Naive thymus-derived CD4-positive, alpha-beta T cell (primary cell): ENCODE measurements at regions not wholly inside any gene's neighbourhood (a gene's known extent, or its start where the extent isn't known, plus 50 kb on each side); places are given as distances from the start of the nearest gene placed in this dataset.

Experiments used
- ATAC-seq: fragments of 150-1000 bp; cut with Tn5 transposase; 2 replicates; pipeline ENCODE4 v1.10.0; 2021; ENCODE audit warnings: mild to moderate bottlenecking, moderate library complexity
- CTCF ChIA-PET: fragments of 350-600 bp; sonication (Branson Sonifier 250); formaldehyde crosslinking; loops from one replicate; lab custom pipeline; 2021; ENCODE audit warnings: antibody characterized with exemption; lab: Charles Lee
- POLR2A ChIA-PET: fragments of 350-600 bp; sonication (Branson Sonifier 250); formaldehyde crosslinking; loops from one replicate; lab custom pipeline; 2021; ENCODE audit warnings: antibody characterized with exemption, inconsistent platforms; lab: Charles Lee
- DNase-seq, 9 donors: peaks; one replicate each; pipeline versions ENCODE4 v3.0.0 to v3.0.0-alpha.2; 2020 to 2022; ENCODE audit warnings: mixed read lengths in 1 of 9
- H3K27ac ChIP-seq: one replicate; pipeline ENCODE4 v1.7.0; 2013; ENCODE audit warnings: mild to moderate bottlenecking, low read depth, low read length, moderate library complexity
- H3K27me3 ChIP-seq, 2 donors: one replicate each; pipeline ENCODE4 v1.7.0; 2013; ENCODE audit warnings: low read length in 2 of 2, mild to moderate bottlenecking in 2 of 2, moderate library complexity in 2 of 2; ENCODE audit not compliant: control insufficient read depth in 2 of 2, insufficient read depth in 2 of 2
- H3K36me3 ChIP-seq, 3 experiments: 1 replicate in 2 of 3; 2 replicates in 1 of 3; pipeline ENCODE4 v1.7.0; 2013; ENCODE audit warnings: low read length in 3 of 3, mild to moderate bottlenecking in 3 of 3, moderate library complexity in 1 of 3; ENCODE audit not compliant: insufficient read depth in 3 of 3, control insufficient read depth in 2 of 3
- H3K4me1 ChIP-seq, 2 donors: one replicate each; pipeline ENCODE4 v1.7.0; 2013; ENCODE audit warnings: low read length in 2 of 2, mild to moderate bottlenecking in 2 of 2, moderate library complexity in 1 of 2; ENCODE audit not compliant: control insufficient read depth in 2 of 2, insufficient read depth in 2 of 2
- H3K4me3 ChIP-seq: 2 replicates; pipeline ENCODE4 v1.7.0; 2013; ENCODE audit warnings: mild to moderate bottlenecking, low read length
- H3K9me3 ChIP-seq, 3 experiments: 1 replicate in 2 of 3; 2 replicates in 1 of 3; pipeline ENCODE4 v1.7.0; 2013; ENCODE audit warnings: low read length in 3 of 3; ENCODE audit not compliant: control insufficient read depth in 2 of 3
- H3K27ac Mint-ChIP-seq, 9 donors: one replicate each; pipeline ENCODE4 v1.8.0; 2020 to 2022; ENCODE audit warnings: mixed read lengths in 9 of 9, mild to moderate bottlenecking in 8 of 9, moderate library complexity in 5 of 9, inconsistent platforms in 2 of 9
- H3K27me3 Mint-ChIP-seq, 5 donors: one replicate each; pipeline ENCODE4 v1.8.0; 2021 to 2022; ENCODE audit warnings: mixed read lengths in 5 of 5, mild to moderate bottlenecking in 1 of 5
- H3K36me3 Mint-ChIP-seq, 5 donors: one replicate each; pipeline ENCODE4 v1.8.0; 2020 to 2022; ENCODE audit warnings: mixed read lengths in 5 of 5, mild to moderate bottlenecking in 3 of 5, inconsistent platforms in 1 of 5
- H3K4me1 Mint-ChIP-seq, 7 donors: one replicate each; pipeline ENCODE4 v1.8.0; 2020 to 2022; ENCODE audit warnings: mixed read lengths in 7 of 7, mild to moderate bottlenecking in 3 of 7, inconsistent platforms in 1 of 7
- H3K4me3 Mint-ChIP-seq, 10 donors: one replicate each; pipeline ENCODE4 v1.8.0; 2020 to 2022; ENCODE audit warnings: mild to moderate bottlenecking in 10 of 10, mixed read lengths in 10 of 10, moderate library complexity in 6 of 10, inconsistent platforms in 2 of 10
- H3K9me3 Mint-ChIP-seq, 11 donors: one replicate each; pipeline ENCODE4 v1.8.0; 2020 to 2022; ENCODE audit warnings: mixed read lengths in 11 of 11, mild to moderate bottlenecking in 4 of 11, inconsistent platforms in 1 of 11, moderate library complexity in 1 of 11
- intact Hi-C, 2 donors: fragments of 100-400 bp; cut with micrococcal nuclease; formaldehyde crosslinking; loops; one replicate each; pipeline ENCODE4 v1.15.1; 2023

DNA sequence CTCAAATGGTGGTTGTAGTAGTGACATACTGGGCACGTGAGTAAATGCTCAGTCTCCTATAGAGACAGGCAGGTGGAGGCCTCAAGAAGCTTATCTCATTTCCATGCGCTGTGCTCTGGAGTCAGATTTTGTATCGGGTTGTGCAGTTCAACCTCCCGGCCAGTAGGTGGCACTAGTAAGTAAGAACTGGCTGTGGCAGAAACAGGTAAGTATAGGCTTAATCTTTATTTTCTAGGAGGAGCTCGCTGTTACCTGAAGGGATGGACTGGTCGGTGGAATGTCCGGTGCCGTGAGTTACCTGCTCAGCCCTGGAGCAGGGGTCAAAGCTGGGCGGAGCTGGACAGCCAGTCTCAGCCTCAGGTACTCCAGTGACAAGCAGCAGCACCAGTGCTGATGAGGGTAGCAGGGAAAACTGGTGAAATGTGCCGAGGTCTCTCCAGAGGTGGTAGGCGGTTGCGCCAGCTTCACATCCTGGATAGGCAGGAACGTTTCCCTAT is 880.1 kb upstream of the SEMA6A start:
- H3K4me1 Mint-ChIP-seq, result peaks cover 0 to 8% (median 4%) of the 10 kb centered on the region in 7 donors
- H3K27ac ChIP-seq, result no peak overlapping the region
- H3K36me3 Mint-ChIP-seq, result no peaks in the 10 kb centered on the region
- H3K4me1 ChIP-seq, result no peaks in the 10 kb centered on the region
- ChIA-PET POLR2A (no interaction called here), CTCF (interaction anchor here (0.8 to 1.2 kb wide), 2 partner anchors 9 to 22 kb away, joined by 3 read pairs; no protein-coding TSS in a partner anchor)
- ATAC-seq, result peak; percentile 82
- H3K4me3 ChIP-seq, result peak overlapping the region; percentile 47
- intact Hi-C loops, result loop anchor here (2.0 to 10.0 kb wide), 2 partner anchors 1160 to 1338 kb away; no protein-coding TSS in a partner anchor
- no peaks in the 10 kb centered on the region for H3K36me3 ChIP-seq
- DNase-seq, result peak in 8 of 9 donors; percentile 5 to 57 (median 42)
- peaks cover 0 to 12% (median 0%) of the 10 kb centered on the region in 5 donors for H3K27me3 Mint-ChIP-seq
- H3K27ac Mint-ChIP-seq, result no peak overlapping the region
- peak overlapping the region; percentile 47 to 83 (median 75) for H3K4me3 Mint-ChIP-seq
- no peaks in the 10 kb centered on the region for H3K9me3 ChIP-seq
- peaks cover 0 to 3% (median 0%) of the 10 kb centered on the region in 11 donors for H3K9me3 Mint-ChIP-seq
- H3K27me3 ChIP-seq, result no peaks in the 10 kb centered on the region

DNA sequence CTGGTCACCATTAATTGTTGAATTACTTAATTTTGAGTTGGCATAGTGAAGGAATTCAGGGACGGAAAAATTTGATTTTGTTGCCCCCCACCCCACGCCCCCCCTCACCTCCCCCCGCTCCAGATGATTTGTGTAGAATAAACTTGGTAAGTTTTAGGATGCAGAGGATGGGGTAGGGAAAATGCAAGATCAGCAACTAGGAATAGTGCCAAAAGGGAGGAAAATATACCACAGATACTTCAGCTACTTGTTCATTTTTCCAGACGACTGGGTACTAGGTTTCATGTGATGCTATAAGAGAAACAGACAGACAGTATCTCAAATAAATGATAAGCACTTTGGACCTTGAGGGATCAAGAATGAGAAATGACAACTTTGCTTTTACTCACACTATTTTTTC is 862.2 kb upstream of the SEMA6A start:
- H3K27ac ChIP-seq, result no peak overlapping the region
- intact Hi-C loops, result no loop called here

DNA sequence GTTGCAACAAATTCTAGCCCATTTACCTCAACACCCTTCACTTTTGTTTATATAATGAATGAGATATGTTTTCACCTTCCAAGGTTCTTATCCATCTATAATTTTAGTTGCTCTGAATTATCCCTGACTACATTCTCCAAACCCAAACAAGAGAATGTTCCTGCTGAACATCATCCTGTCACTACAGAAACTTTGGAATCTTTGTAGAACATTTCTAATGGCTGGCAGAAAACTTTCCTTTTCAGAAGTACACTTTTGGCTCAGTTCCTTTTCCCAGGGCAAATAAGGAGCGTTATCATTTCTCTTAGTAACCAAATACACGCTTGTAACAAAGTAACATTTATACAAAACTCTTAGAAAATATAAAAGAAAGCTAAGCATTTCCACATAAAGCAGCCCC is 860.6 kb upstream of the SEMA6A start:
- Mint-ChIP-seq H3K27ac (no peak overlapping the region), H3K27me3 (peaks cover 0 to 3% (median 0%) of the 10 kb centered on the region in 5 donors), H3K36me3 (no peaks in the 10 kb centered on the region), H3K4me3 (no peak overlapping the region), H3K4me1 (no peaks in the 10 kb centered on the region), H3K9me3 (peaks cover 0 to 6% (median 0%) of the 10 kb centered on the region in 11 donors)
- Histone ChIP-seq H3K27me3 (no peaks in the 10 kb centered on the region), H3K27ac (no peak overlapping the region), H3K9me3 (no peaks in the 10 kb centered on the region), H3K4me3 (no peak overlapping the region), H3K4me1 (no peaks in the 10 kb centered on the region), H3K36me3 (no peaks in the 10 kb centered on the region)
- CTCF ChIA-PET, result no interaction called here
- ATAC-seq, result no peak
- intact Hi-C loops, result no loop called here
- POLR2A ChIA-PET, result no interaction called here
- no peak for DNase-seq

More for the DNA sequence above, 862.2 kb upstream of the SEMA6A start:
- Mint-ChIP-seq H3K4me1 (no peaks in the 10 kb centered on the region), H3K27me3 (peaks cover 0 to 3% (median 0%) of the 10 kb centered on the region in 5 donors), H3K4me3 (no peak overlapping the region), H3K36me3 (no peaks in the 10 kb centered on the region), H3K9me3 (peaks cover 0 to 6% (median 0%) of the 10 kb centered on the region in 11 donors), H3K27ac (no peak overlapping the region)
- ChIA-PET CTCF (no interaction called here), POLR2A (no interaction called here)
- DNase-seq (no peak), ATAC-seq (no peak)
- no peaks in the 10 kb centered on the region for H3K9me3 ChIP-seq
- H3K27me3 ChIP-seq, result no peaks in the 10 kb centered on the region
- H3K4me3 ChIP-seq, result no peak overlapping the region
- H3K4me1 ChIP-seq, result no peaks in the 10 kb centered on the region
- no peaks in the 10 kb centered on the region for H3K36me3 ChIP-seq

DNA sequence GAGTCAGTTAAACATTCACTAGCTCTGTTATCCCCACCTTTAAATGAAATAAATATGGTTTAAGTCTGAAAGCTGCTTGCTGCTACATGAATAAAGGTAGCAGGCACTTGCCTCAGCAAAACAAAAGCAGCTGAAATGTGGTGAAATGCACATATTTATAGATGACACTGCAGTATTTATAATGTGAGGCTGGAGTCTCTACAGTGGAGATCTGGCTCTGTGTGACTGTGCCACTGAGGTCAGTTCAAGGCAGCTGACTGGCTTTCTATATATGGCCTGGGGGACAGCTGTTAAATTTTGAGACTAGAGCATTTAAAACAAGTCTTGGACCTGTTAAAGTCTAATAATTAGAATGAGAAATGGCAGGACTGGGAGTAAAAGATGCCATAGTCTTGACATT is 859.6 kb upstream of the SEMA6A start:
- no peak overlapping the region for H3K27ac ChIP-seq
- no peaks in the 10 kb centered on the region for H3K4me1 ChIP-seq
- intact Hi-C loops, result no loop called here
- peaks cover 0 to 3% (median 0%) of the 10 kb centered on the region in 5 donors for H3K27me3 Mint-ChIP-seq
- H3K9me3 Mint-ChIP-seq, result peaks cover 0 to 6% (median 0%) of the 10 kb centered on the region in 11 donors
- H3K9me3 ChIP-seq, result no peaks in the 10 kb centered on the region
- H3K27ac Mint-ChIP-seq, result no peak overlapping the region
- no peaks in the 10 kb centered on the region for H3K36me3 ChIP-seq
- no peak overlapping the region for H3K4me3 Mint-ChIP-seq
- no peak overlapping the region for H3K4me3 ChIP-seq
- no peaks in the 10 kb centered on the region for H3K36me3 Mint-ChIP-seq
- ChIA-PET CTCF (no interaction called here), POLR2A (no interaction called here)
- H3K27me3 ChIP-seq, result no peaks in the 10 kb centered on the region
- no peaks in the 10 kb centered on the region for H3K4me1 Mint-ChIP-seq
- DNase-seq (no peak), ATAC-seq (no peak)

DNA sequence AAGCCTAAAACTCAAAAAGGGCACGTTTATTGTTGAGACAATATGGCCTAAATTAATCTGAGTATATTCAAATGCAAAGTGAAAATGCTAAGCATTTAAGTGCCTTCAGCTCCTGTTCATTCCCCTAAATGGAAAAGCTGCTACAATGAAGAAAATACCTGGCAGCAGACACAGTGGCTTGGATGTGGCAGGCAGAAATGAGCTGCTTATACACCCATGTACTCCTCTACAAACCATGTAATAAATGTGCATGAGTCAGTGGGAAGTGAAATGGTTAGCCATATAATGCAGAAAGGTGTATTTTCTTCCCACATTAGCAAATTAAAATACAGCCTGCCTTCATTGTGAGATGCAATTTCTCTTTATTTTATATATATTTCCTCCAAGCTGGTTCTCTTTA is 859.2 kb upstream of the SEMA6A start:
- no peaks in the 10 kb centered on the region for H3K4me1 Mint-ChIP-seq
- peaks cover 0 to 3% (median 0%) of the 10 kb centered on the region in 5 donors for H3K27me3 Mint-ChIP-seq
- ChIA-PET POLR2A (no interaction called here), CTCF (no interaction called here)
- Histone ChIP-seq H3K4me3 (no peak overlapping the region), H3K9me3 (no peaks in the 10 kb centered on the region), H3K4me1 (no peaks in the 10 kb centered on the region), H3K27ac (no peak overlapping the region), H3K36me3 (no peaks in the 10 kb centered on the region), H3K27me3 (no peaks in the 10 kb centered on the region)
- ATAC-seq, result no peak
- no peak overlapping the region for H3K4me3 Mint-ChIP-seq
- no peaks in the 10 kb centered on the region for H3K36me3 Mint-ChIP-seq
- H3K9me3 Mint-ChIP-seq, result peaks cover 0 to 5% (median 0%) of the 10 kb centered on the region in 11 donors
- H3K27ac Mint-ChIP-seq, result no peak overlapping the region
- no peak for DNase-seq
- intact Hi-C loops, result no loop called here

DNA sequence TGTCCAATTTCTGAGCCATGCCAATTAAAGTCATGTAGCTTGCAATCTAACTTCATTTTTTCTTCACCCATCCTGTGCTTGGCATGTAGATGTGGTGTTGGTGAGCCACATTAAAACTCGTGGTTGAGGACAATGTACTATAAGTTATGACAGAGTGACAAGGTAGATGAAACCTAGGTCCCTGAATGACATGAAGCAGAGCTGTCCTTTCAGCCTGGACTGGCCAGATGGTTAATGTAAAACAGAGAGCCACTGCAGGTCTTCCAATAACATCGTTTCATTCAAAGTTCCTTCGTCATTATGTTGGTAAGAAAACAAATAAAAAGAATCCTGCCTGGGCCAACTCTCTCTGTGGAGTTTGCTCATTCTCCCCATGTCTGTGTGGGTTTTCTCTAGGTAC is 856.5 kb upstream of the SEMA6A start:
- intact Hi-C loops, result no loop called here
- DNase-seq (no peak), ATAC-seq (no peak)
- POLR2A ChIA-PET, result no interaction called here
- Mint-ChIP-seq H3K27me3 (no peaks in the 10 kb centered on the region), H3K4me3 (no peak overlapping the region), H3K36me3 (no peaks in the 10 kb centered on the region), H3K4me1 (no peaks in the 10 kb centered on the region), H3K27ac (no peak overlapping the region), H3K9me3 (peaks cover 0 to 6% (median 0%) of the 10 kb centered on the region in 11 donors)
- H3K27ac ChIP-seq, result no peak overlapping the region
- CTCF ChIA-PET, result interaction anchor here (1.2 kb wide), 1 partner anchor 11 kb away, joined by 3 read pairs; no protein-coding TSS in a partner anchor
- no peaks in the 10 kb centered on the region for H3K9me3 ChIP-seq
- H3K36me3 ChIP-seq, result no peaks in the 10 kb centered on the region
- H3K4me3 ChIP-seq, result no peak overlapping the region
- H3K4me1 ChIP-seq, result no peaks in the 10 kb centered on the region
- H3K27me3 ChIP-seq, result no peaks in the 10 kb centered on the region

DNA sequence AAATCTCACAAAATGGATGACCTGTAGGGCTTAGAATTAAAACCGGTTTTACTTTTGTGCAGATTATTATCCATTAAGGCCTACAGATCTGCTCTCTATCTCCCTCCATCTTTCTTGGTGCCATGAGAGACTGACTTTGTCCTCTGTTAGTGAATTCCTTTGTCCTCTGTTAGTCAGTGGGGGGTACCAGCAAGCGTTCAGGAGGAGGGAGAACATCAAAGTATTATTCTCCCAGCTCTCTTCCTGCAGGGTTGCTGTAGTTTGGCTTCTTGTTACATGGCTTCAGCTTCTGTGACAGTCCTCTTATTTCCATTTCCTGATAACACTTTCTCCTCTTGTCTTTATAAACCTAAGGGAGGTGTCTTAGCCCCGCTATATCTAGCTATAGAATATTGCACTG is 850.5 kb upstream of the SEMA6A start:
- ChIA-PET CTCF (interaction anchor here (0.6 kb wide), 1 partner anchor 228 kb away, joined by 3 read pairs; no protein-coding TSS in a partner anchor), POLR2A (no interaction called here)
- Histone ChIP-seq H3K27ac (no peak overlapping the region), H3K4me1 (no peaks in the 10 kb centered on the region), H3K4me3 (no peak overlapping the region), H3K27me3 (no peaks in the 10 kb centered on the region), H3K9me3 (peaks cover 0 to 3% (median 0%) of the 10 kb centered on the region in 3 experiments), H3K36me3 (no peaks in the 10 kb centered on the region)
- no peaks in the 10 kb centered on the region for H3K36me3 Mint-ChIP-seq
- no peaks in the 10 kb centered on the region for H3K27me3 Mint-ChIP-seq
- peaks cover 0 to 16% (median 4%) of the 10 kb centered on the region in 11 donors for H3K9me3 Mint-ChIP-seq
- no peaks in the 10 kb centered on the region for H3K4me1 Mint-ChIP-seq
- no peak for DNase-seq
- H3K4me3 Mint-ChIP-seq, result no peak overlapping the region
- ATAC-seq, result no peak
- H3K27ac Mint-ChIP-seq, result no peak overlapping the region
- intact Hi-C loops, result no loop called here
